Panc1 (cell line): ENCODE measurements at regions not wholly inside any gene's neighbourhood (a gene's known extent, or its start where the extent isn't known, plus 50 kb on each side); places are given as distances from the start of the nearest gene placed in this dataset.

Experiments used
- ATAC-seq: fragments of 200-7000 bp; cut with Tn5 transposase; 2 replicates; pipeline ENCODE4 v1.9.1; 2020; ENCODE audit warnings: mild to moderate bottlenecking, moderate library complexity
- BruUV-seq: library from RNA; stranded (reverse); fragments of 400-500 nt; replicated peaks from 2 replicates; lab custom pipeline; 2021; lab: Mats Ljungman, UMichigan
- CTCF ChIA-PET: fragments of 300-600 bp; sonication (Branson Sonifier 250); formaldehyde crosslinking; loops from one replicate; lab custom pipeline; 2022; ENCODE audit warnings: antibody characterized with exemption; lab: Charles Lee
- POLR2A ChIA-PET: fragments of 300-600 bp; sonication (Branson Sonifier 250); formaldehyde crosslinking; loops from one replicate; lab custom pipeline; 2022; ENCODE audit warnings: antibody characterized with exemption; lab: Charles Lee
- DNase-seq: peaks from one replicate; pipeline ENCODE4 v3.0.0-alpha.2; 2010; ENCODE audit warnings: low read depth, low spot score
- H3K27ac ChIP-seq: 2 replicates; pipeline ENCODE4 v1.5.1; 2011; ENCODE audit warnings: mild to moderate bottlenecking, low read length, inconsistent platforms
- H3K27me3 ChIP-seq: fragments of 200-500 bp; sonication (Bioruptor generic); 2 replicates; pipeline ENCODE4 v1.6.0; 2014; ENCODE audit warnings: low read length, inconsistent platforms; ENCODE audit not compliant: control insufficient read depth, insufficient read depth
- H3K36me3 ChIP-seq: fragments of 200-500 bp; sonication (Bioruptor generic); 2 replicates; pipeline ENCODE4 v1.5.1; 2014; ENCODE audit warnings: inconsistent platforms, mild to moderate bottlenecking, low read length, moderate library complexity; ENCODE audit not compliant: control insufficient read depth, insufficient read depth
- H3K4me1 ChIP-seq: 2 replicates; pipeline ENCODE4 v1.5.1; 2011; ENCODE audit warnings: inconsistent platforms, mild to moderate bottlenecking, low read length, moderate library complexity; ENCODE audit not compliant: control insufficient read depth, insufficient read depth
- H3K4me3 ChIP-seq, 2 experiments: 2 replicates each; pipeline ENCODE4 v1.5.1; 2011 to 2012; ENCODE audit warnings: low read depth in 2 of 2, low read length in 2 of 2, mild to moderate bottlenecking in 2 of 2, inconsistent platforms in 1 of 2, moderate library complexity in 1 of 2
- H3K9me3 ChIP-seq: fragments of 200-500 bp; sonication (Bioruptor generic); 2 replicates; pipeline ENCODE4 v1.5.1; 2014; ENCODE audit warnings: low read depth, mild to moderate bottlenecking, inconsistent platforms, low read length, moderate library complexity; ENCODE audit not compliant: control insufficient read depth, insufficient read depth
- POLR2AphosphoS5 ChIP-seq: IDR thresholded peaks from 2 replicates; pipeline ENCODE4 v1.6.1; 2012; ENCODE audit warnings: mild to moderate bottlenecking, low read depth, low read length, moderate library complexity
- SIN3A ChIP-seq: IDR thresholded peaks from 2 replicates; pipeline ENCODE4 v1.6.1; 2012; ENCODE audit warnings: low read depth, mild to moderate bottlenecking, low read length, moderate library complexity, borderline replicate concordance; ENCODE audit not compliant: insufficient read depth
- TCF7L2 ChIP-seq: IDR thresholded peaks from 2 replicates; pipeline ENCODE4 v1.6.1; 2011; ENCODE audit warnings: mild to moderate bottlenecking, low read depth, low read length, inconsistent platforms
- in situ Hi-C: cut with HindIII; loops from 2 replicates; pipeline ENCODE4 v1.10.0; 2016; ENCODE audit warnings: low sequenced_read_pairs, low pct_unique_long_range_greater_than_20kb
- intact Hi-C: fragments of 100-400 bp; cut with micrococcal nuclease; formaldehyde crosslinking; loops from one replicate; pipeline ENCODE4 v1.10.0; 2022; ENCODE audit not compliant: unreplicated experiment
- TF ChIP-seq, protein P1 (sequence below): fragments of 450-650 bp; IDR thresholded peaks from 2 replicates; pipeline ENCODE4 v1.5.1; 2017; ENCODE audit warnings: mild to moderate bottlenecking
- TF ChIP-seq, protein P2 (sequence below), 2 experiments: IDR thresholded peaks; 2 replicates each; pipeline ENCODE4 v1.6.1; 2011 to 2012; ENCODE audit warnings: low read depth in 2 of 2, control low read depth in 1 of 2, low read length in 1 of 2, mild to moderate bottlenecking in 1 of 2, moderate library complexity in 1 of 2; ENCODE audit not compliant: insufficient read depth in 1 of 2

DNA sequence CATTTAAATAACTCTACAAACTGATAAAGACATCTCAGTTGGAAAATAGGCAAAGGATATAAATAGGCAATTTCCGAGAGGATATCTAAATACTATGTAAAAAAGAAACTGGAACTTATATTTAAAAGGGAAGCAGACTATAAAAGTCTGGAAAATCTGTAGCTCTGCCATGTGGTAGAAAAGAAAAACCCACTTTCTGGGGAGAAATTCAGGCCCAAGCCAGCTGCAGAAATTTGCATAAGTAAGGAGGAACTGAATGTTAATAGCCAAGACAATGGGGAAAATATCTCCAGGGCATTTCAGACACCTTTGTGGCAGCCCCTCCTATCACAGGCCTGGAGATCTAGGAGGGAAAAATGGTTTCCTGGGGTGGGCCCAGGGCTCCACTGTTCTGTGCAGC lies 97.8 kb upstream of the ZBED5 start:
- Histone ChIP-seq H3K27me3 (no peaks in the 10 kb centered on the region), H3K4me1 (no peaks in the 10 kb centered on the region), H3K36me3 (no peaks in the 10 kb centered on the region), H3K27ac (no peak overlapping the region), H3K4me3 (no peak overlapping the region), H3K9me3 (peaks cover 11% of the 10 kb centered on the region; the same call in 1 of the 2 replicates)
- in situ Hi-C loops (no loop called here), intact Hi-C loops (no loop called here)
- CTCF ChIA-PET, result no interaction called here
- POLR2A ChIA-PET, result no interaction called here
- BruUV-seq, result no TSS peak
- ATAC-seq (no peak), DNase-seq (no peak)
- TF ChIP-seq, protein P1, sequence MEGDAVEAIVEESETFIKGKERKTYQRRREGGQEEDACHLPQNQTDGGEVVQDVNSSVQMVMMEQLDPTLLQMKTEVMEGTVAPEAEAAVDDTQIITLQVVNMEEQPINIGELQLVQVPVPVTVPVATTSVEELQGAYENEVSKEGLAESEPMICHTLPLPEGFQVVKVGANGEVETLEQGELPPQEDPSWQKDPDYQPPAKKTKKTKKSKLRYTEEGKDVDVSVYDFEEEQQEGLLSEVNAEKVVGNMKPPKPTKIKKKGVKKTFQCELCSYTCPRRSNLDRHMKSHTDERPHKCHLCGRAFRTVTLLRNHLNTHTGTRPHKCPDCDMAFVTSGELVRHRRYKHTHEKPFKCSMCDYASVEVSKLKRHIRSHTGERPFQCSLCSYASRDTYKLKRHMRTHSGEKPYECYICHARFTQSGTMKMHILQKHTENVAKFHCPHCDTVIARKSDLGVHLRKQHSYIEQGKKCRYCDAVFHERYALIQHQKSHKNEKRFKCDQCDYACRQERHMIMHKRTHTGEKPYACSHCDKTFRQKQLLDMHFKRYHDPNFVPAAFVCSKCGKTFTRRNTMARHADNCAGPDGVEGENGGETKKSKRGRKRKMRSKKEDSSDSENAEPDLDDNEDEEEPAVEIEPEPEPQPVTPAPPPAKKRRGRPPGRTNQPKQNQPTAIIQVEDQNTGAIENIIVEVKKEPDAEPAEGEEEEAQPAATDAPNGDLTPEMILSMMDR, result no peak
- TF ChIP-seq, protein P2, sequence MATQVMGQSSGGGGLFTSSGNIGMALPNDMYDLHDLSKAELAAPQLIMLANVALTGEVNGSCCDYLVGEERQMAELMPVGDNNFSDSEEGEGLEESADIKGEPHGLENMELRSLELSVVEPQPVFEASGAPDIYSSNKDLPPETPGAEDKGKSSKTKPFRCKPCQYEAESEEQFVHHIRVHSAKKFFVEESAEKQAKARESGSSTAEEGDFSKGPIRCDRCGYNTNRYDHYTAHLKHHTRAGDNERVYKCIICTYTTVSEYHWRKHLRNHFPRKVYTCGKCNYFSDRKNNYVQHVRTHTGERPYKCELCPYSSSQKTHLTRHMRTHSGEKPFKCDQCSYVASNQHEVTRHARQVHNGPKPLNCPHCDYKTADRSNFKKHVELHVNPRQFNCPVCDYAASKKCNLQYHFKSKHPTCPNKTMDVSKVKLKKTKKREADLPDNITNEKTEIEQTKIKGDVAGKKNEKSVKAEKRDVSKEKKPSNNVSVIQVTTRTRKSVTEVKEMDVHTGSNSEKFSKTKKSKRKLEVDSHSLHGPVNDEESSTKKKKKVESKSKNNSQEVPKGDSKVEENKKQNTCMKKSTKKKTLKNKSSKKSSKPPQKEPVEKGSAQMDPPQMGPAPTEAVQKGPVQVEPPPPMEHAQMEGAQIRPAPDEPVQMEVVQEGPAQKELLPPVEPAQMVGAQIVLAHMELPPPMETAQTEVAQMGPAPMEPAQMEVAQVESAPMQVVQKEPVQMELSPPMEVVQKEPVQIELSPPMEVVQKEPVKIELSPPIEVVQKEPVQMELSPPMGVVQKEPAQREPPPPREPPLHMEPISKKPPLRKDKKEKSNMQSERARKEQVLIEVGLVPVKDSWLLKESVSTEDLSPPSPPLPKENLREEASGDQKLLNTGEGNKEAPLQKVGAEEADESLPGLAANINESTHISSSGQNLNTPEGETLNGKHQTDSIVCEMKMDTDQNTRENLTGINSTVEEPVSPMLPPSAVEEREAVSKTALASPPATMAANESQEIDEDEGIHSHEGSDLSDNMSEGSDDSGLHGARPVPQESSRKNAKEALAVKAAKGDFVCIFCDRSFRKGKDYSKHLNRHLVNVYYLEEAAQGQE (IDR thresholded peaks at IDR 0.05; ENCODE audit: insufficient read depth in 1 of 2, low read depth in 2 of 2, low read length in 1 of 2), result no peak
- TF ChIP-seq SIN3A (no peak), TCF7L2 (no peak), POLR2AphosphoS5 (no peak)

DNA sequence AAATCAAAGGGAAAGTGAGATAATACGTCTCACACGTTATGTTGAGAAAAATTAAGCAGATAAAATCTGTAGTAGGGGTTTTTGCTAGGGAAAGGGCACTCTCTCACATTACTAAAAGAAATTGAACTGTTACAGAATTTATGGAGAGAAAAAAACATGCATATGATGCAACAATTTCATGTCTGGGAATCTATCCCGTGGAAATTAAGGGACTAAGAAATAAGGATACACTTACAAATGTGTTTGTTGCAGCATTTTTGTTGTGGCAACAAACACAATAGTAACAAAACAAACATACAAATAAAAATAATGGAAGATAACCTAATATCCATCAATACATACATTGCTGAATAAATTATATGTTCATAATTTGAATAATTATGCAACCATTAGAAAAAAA lies 96.3 kb upstream of the ZBED5 start:
- in situ Hi-C loops (no loop called here), intact Hi-C loops (no loop called here)
- no TSS peak for BruUV-seq
- POLR2A ChIA-PET, result no interaction called here
- no peak overlapping the region for H3K4me3 ChIP-seq
- no peaks in the 10 kb centered on the region for H3K36me3 ChIP-seq
- no peak overlapping the region for H3K27ac ChIP-seq
- DNase-seq, result no peak
- TF ChIP-seq, protein P1, result no peak
- TF ChIP-seq, protein P2 (IDR thresholded peaks at IDR 0.05; ENCODE audit: insufficient read depth in 1 of 2, low read depth in 2 of 2, low read length in 1 of 2), result no peak
- TF ChIP-seq SIN3A (no peak), TCF7L2 (no peak), POLR2AphosphoS5 (no peak)
- CTCF ChIA-PET, result no interaction called here
- H3K27me3 ChIP-seq, result no peaks in the 10 kb centered on the region
- H3K9me3 ChIP-seq, result no peaks in the 10 kb centered on the region
- ATAC-seq, result no peak
- no peaks in the 10 kb centered on the region for H3K4me1 ChIP-seq
